DOHH2 (cell line): ENCODE measurements at regions not wholly inside any gene's neighbourhood (a gene's known extent, or its start where the extent isn't known, plus 50 kb on each side); places are given as distances from the start of the nearest gene placed in this dataset.

Experiments used
- EZH2phosphoT487 ChIP-seq: fragments of 200-600 bp; sonication (generic); IDR thresholded peaks from 2 replicates; pipeline ENCODE4 v1.6.1; 2017; ENCODE audit warnings: borderline replicate concordance, mild to moderate bottlenecking, antibody characterized with exemption, low read length, moderate library complexity, mixed read lengths
- TF ChIP-seq, protein P1 (sequence below): fragments of 200-600 bp; sonication (generic); IDR thresholded peaks from one replicate; pipeline ENCODE4 v1.5.1; 2014; ENCODE audit warnings: antibody characterized with exemption, mild to moderate bottlenecking, low read depth, low read length; ENCODE audit not compliant: poor library complexity, severe bottlenecking

DNA sequence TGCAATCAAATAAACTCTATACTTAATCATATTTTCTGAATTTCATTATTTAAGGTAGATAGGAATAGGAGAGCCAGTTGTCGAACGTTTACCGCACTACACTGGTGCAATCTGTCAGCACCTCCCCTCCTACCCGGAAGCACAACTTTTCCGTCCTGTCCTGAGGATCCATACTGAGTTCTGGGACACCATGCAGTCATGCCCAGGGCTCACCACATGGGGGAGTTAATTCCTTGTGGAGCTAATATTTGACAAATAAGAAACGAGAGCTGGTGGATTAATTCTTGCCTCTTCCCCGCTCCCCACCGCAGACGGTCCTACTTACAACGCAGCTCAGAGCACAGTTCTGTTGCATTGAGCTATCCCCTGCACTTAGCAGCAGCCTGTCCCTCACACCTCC lies 107.7 kb upstream of the RALGAPA2 start:
- TF ChIP-seq, protein P1, sequence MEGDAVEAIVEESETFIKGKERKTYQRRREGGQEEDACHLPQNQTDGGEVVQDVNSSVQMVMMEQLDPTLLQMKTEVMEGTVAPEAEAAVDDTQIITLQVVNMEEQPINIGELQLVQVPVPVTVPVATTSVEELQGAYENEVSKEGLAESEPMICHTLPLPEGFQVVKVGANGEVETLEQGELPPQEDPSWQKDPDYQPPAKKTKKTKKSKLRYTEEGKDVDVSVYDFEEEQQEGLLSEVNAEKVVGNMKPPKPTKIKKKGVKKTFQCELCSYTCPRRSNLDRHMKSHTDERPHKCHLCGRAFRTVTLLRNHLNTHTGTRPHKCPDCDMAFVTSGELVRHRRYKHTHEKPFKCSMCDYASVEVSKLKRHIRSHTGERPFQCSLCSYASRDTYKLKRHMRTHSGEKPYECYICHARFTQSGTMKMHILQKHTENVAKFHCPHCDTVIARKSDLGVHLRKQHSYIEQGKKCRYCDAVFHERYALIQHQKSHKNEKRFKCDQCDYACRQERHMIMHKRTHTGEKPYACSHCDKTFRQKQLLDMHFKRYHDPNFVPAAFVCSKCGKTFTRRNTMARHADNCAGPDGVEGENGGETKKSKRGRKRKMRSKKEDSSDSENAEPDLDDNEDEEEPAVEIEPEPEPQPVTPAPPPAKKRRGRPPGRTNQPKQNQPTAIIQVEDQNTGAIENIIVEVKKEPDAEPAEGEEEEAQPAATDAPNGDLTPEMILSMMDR, result peak; percentile 43
- no peak for TF ChIP-seq EZH2phosphoT487
